SK-N-SH treated with all-trans-retinoic acid at 6 μM for 48 hours (cell line): ENCODE measurements at regions not wholly inside any gene's neighbourhood (a gene's known extent, or its start where the extent isn't known, plus 50 kb on each side); places are given as distances from the start of the nearest gene placed in this dataset.
A peak's percentile ranks its signal among the peaks of the same experiment; 100 is the strongest.

ENCODE experiments used
- ATAC-seq: fragments of 200-7000 bp; cut with Tn5 transposase; 3 replicates; pipeline ENCODE4 v1.9.1; 2020; ENCODE audit warnings: mild to moderate bottlenecking, moderate library complexity
- ARNTL ChIP-seq: fragments of 450-650 bp; formaldehyde crosslinking; IDR thresholded peaks from 2 replicates; pipeline ENCODE4 v1.5.0; 2020; ENCODE audit warnings: low read depth, mild to moderate bottlenecking, moderate library complexity, borderline replicate concordance
- BACH2 ChIP-seq: fragments of 250-450 bp; sonication (Bioruptor Pico); IDR thresholded peaks from 2 replicates; pipeline ENCODE4 v1.9.0; 2021; ENCODE audit warnings: mild to moderate bottlenecking, borderline replicate concordance
- CREB5 ChIP-seq: fragments of 250-450 bp; sonication (Bioruptor Pico); IDR thresholded peaks from 2 replicates; pipeline ENCODE4 v1.5.1; 2020; ENCODE audit warnings: low read depth, mild to moderate bottlenecking, moderate library complexity
- CSDC2 ChIP-seq: fragments of 250-450 bp; sonication (Bioruptor Pico); IDR thresholded peaks from 2 replicates; pipeline ENCODE4 v1.5.0; 2020; ENCODE audit warnings: mild to moderate bottlenecking, moderate library complexity
- CSRNP3 ChIP-seq: fragments of 250-450 bp; sonication (Bioruptor Pico); IDR thresholded peaks from 2 replicates; pipeline ENCODE4 v1.5.1; 2021; ENCODE audit warnings: mild to moderate bottlenecking, moderate library complexity
- ESRRG ChIP-seq: fragments of 250-450 bp; sonication (Bioruptor Pico); IDR thresholded peaks from 2 replicates; pipeline ENCODE4 v1.6.1; 2021; ENCODE audit warnings: mild to moderate bottlenecking
- GLIS3 ChIP-seq: fragments of 250-450 bp; sonication (Bioruptor Pico); IDR thresholded peaks from 2 replicates; pipeline ENCODE4 v1.5.0; 2020; ENCODE audit warnings: mild to moderate bottlenecking, moderate library complexity
- OSR1 ChIP-seq: fragments of 250-450 bp; sonication (Bioruptor Pico); IDR thresholded peaks from 2 replicates; pipeline ENCODE4 v1.8.0; 2022; ENCODE audit warnings: moderate library complexity, mild to moderate bottlenecking, inconsistent platforms
- PATZ1 ChIP-seq: fragments of 250-450 bp; sonication (Bioruptor Pico); IDR thresholded peaks from 2 replicates; pipeline ENCODE4 v1.8.0; 2020; ENCODE audit warnings: mild to moderate bottlenecking, moderate library complexity, borderline replicate concordance
- POU6F1 ChIP-seq: fragments of 250-450 bp; sonication (Bioruptor Pico); IDR thresholded peaks from 2 replicates; pipeline ENCODE4 v1.8.0; 2021; ENCODE audit warnings: low read depth, mild to moderate bottlenecking, moderate library complexity, borderline replicate concordance
- PPARA ChIP-seq: fragments of 250-450 bp; sonication (Bioruptor Pico); IDR thresholded peaks from 2 replicates; pipeline ENCODE4 v1.5.0; 2020; ENCODE audit warnings: mild to moderate bottlenecking, borderline replicate concordance
- RARB ChIP-seq: fragments of 250-450 bp; sonication (Bioruptor Pico); IDR thresholded peaks from 2 replicates; pipeline ENCODE4 v1.8.0; 2021; ENCODE audit warnings: mild to moderate bottlenecking, moderate library complexity
- SNAI2 ChIP-seq: fragments of 250-450 bp; sonication (Bioruptor Pico); IDR thresholded peaks from 2 replicates; pipeline ENCODE4 v1.5.0; 2020; ENCODE audit warnings: mild to moderate bottlenecking, moderate library complexity
- TCF4 ChIP-seq: fragments of 250-450 bp; sonication (Bioruptor Pico); IDR thresholded peaks from 2 replicates; pipeline ENCODE4 v1.8.0; 2021; ENCODE audit warnings: mild to moderate bottlenecking, moderate library complexity, borderline replicate concordance
- TOX ChIP-seq: fragments of 250-450 bp; sonication (Bioruptor Pico); IDR thresholded peaks from 2 replicates; pipeline ENCODE4 v1.8.0; 2021; ENCODE audit warnings: mild to moderate bottlenecking, moderate library complexity, borderline replicate concordance
- TSHZ2 ChIP-seq: fragments of 250-450 bp; sonication (Bioruptor Pico); IDR thresholded peaks from 2 replicates; pipeline ENCODE4 v1.5.0; 2020; ENCODE audit warnings: mild to moderate bottlenecking, moderate library complexity
- ZC3H10 ChIP-seq: fragments of 250-450 bp; sonication (Bioruptor Pico); IDR thresholded peaks from 2 replicates; pipeline ENCODE4 v1.5.1; 2021; ENCODE audit warnings: mild to moderate bottlenecking, moderate library complexity
- ZFP3 ChIP-seq: fragments of 250-450 bp; sonication (Bioruptor Pico); IDR thresholded peaks from 2 replicates; pipeline ENCODE4 v1.5.0; 2020; ENCODE audit warnings: mild to moderate bottlenecking, moderate library complexity
- ZFP30 ChIP-seq: fragments of 450-650 bp; formaldehyde crosslinking; IDR thresholded peaks from 2 replicates; pipeline ENCODE4 v1.5.0; 2022; ENCODE audit warnings: mild to moderate bottlenecking, moderate library complexity
- ZNF70 ChIP-seq: fragments of 450-650 bp; formaldehyde crosslinking; IDR thresholded peaks from 2 replicates; pipeline ENCODE4 v1.5.0; 2020; ENCODE audit warnings: mild to moderate bottlenecking, moderate library complexity
- ZNF8 ChIP-seq: fragments of 450-650 bp; formaldehyde crosslinking; IDR thresholded peaks from 2 replicates; pipeline ENCODE4 v1.5.0; 2020; ENCODE audit warnings: mild to moderate bottlenecking, moderate library complexity

- ATAC-seq = peak; percentile 53
- TF ChIP-seq ZFP30 (CRISPR knock-in tag) (no peak), GLIS3 (CRISPR knock-in tag) (no peak), CSDC2 (CRISPR knock-in tag) (no peak), TOX (CRISPR knock-in tag) (no peak), TSHZ2 (CRISPR knock-in tag) (no peak), ZNF70 (CRISPR knock-in tag) (no peak), OSR1 (CRISPR knock-in tag) (no peak)
Observed at GRCh38 chr6:77368660-77369313, 94.5 kb downstream of the HTR1B start.

- TF ChIP-seq ZC3H10 (no peak), TOX (CRISPR knock-in tag) (no peak), ZFP30 (CRISPR knock-in tag) (no peak), PPARA (no peak), BACH2 (CRISPR knock-in tag) (no peak), GLIS3 (CRISPR knock-in tag) (no peak), ZFP3 (CRISPR knock-in tag) (no peak), SNAI2 (CRISPR knock-in tag) (no peak), CREB5 (CRISPR knock-in tag) (no peak), TCF4 (CRISPR knock-in tag) (no peak), ZNF8 (CRISPR knock-in tag) (no peak), CSDC2 (CRISPR knock-in tag) (no peak), ESRRG (CRISPR knock-in tag) (no peak), PATZ1 (CRISPR knock-in tag) (no peak), ARNTL (CRISPR knock-in tag) (no peak), POU6F1 (CRISPR knock-in tag) (no peak), TSHZ2 (CRISPR knock-in tag) (no peak), RARB (CRISPR knock-in tag) (no peak)
- no peak for ATAC-seq
Observed at GRCh38 chr6:77366798-77367197, 96.5 kb downstream of the HTR1B start.

- TF ChIP-seq CSRNP3 (no peak), POU6F1 (CRISPR knock-in tag) (no peak), GLIS3 (CRISPR knock-in tag) (no peak), CREB5 (CRISPR knock-in tag) (no peak), TCF4 (CRISPR knock-in tag) (no peak)
- no peak for ATAC-seq
Observed at GRCh38 chr6:77363702-77364101, 99.6 kb downstream of the HTR1B start.
